Lower leg skin (tissue), 4 donors: ENCODE measurements at regions not wholly inside any gene's neighbourhood (a gene's known extent, or its start where the extent isn't known, plus 50 kb on each side); places are given as distances from the start of the nearest gene placed in this dataset.

ENCODE experiments used
- DNase-seq, 2 donors: peaks; one replicate each; pipeline ENCODE4 v3.0.0-alpha.2; 2019; ENCODE audit warnings: low spot score in 2 of 2
- H3K4me3 ChIP-seq: fragments of 200-600 bp; sonication (generic); 2 replicates; pipeline ENCODE4 v1.5.1; 2017; ENCODE audit warnings: mild to moderate bottlenecking, low read depth; ENCODE audit not compliant: poor library complexity, severe bottlenecking
- CTCF ChIP-seq, 3 donors: fragments of 450-650 bp; IDR thresholded peaks; one replicate each; pipeline ENCODE4 v1.5.1; 2016; ENCODE audit warnings: antibody characterized with exemption in 3 of 3, mild to moderate bottlenecking in 3 of 3, moderate library complexity in 2 of 3
- POLR2A ChIP-seq, 2 donors: fragments of 450-650 bp; IDR thresholded peaks; one replicate each; pipeline ENCODE4 v1.6.1; 2016 to 2017; ENCODE audit warnings: antibody characterized with exemption in 2 of 2, mild to moderate bottlenecking in 1 of 2, moderate library complexity in 1 of 2
- WGBS, 2 donors: methylation state at CpG; one replicate each; pipeline ENCODE4 v1.1.5; 2018; 5-methylcytosine and 5-hydroxymethylcytosine counted together
- intact Hi-C: fragments of 100-400 bp; cut with DNase I; formaldehyde crosslinking; loops from one replicate; pipeline ENCODE4 v1.15.0; 2023; ENCODE audit warnings: low total_unique reads

DNA sequence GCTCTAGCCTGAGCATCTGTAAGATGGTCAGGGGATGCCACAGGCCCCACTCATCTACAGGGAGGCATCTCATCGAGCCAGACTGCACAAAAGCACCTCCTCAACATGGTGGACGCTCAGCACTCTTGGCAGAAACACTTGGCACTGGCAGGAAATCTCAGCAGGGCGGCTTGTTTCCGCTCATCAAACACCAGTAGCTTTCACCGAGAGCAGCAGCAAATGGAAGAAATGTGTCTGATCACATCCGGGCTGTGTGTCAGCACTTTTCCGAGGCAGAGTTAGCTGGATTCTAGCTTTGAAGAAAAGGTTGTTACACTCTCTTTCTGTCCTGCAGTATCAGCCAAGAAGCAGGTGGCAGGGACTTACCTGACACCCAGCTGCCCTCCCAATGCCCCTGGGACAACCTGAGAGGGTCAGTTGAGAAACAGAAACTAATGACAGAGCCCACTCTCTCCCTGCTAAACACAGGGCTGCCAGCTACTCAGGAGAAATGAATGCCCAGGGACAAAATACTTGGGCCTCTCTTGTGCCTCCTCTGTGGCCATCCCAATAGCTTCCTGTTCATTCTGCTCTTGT lies 68.9 kb upstream of the FZD7 start:
- DNase-seq: no peak
- intact Hi-C loops: no loop called here
- TF ChIP-seq CTCF (IDR thresholded peaks at IDR 0.05): no peak
- no peak for TF ChIP-seq POLR2A (IDR thresholded peaks at IDR 0.05)
- WGBS, 2 donors: 57 to 67% methylated on average over 6 to 7 of the region's 7 CpGs
- H3K4me3 ChIP-seq: no peak overlapping the region

- TF ChIP-seq POLR2A (IDR thresholded peaks at IDR 0.05) (no peak), CTCF (IDR thresholded peaks at IDR 0.05) (no peak)
- H3K4me3 ChIP-seq: no peak overlapping the region
- WGBS, 2 donors: 82 to 92% methylated on average over 3 of the region's 3 CpGs
- DNase-seq: no peak
- intact Hi-C loops: no loop called here
Measured at GRCh38 chr2:201965550-201965949, 68.1 kb upstream of the FZD7 start.

DNA sequence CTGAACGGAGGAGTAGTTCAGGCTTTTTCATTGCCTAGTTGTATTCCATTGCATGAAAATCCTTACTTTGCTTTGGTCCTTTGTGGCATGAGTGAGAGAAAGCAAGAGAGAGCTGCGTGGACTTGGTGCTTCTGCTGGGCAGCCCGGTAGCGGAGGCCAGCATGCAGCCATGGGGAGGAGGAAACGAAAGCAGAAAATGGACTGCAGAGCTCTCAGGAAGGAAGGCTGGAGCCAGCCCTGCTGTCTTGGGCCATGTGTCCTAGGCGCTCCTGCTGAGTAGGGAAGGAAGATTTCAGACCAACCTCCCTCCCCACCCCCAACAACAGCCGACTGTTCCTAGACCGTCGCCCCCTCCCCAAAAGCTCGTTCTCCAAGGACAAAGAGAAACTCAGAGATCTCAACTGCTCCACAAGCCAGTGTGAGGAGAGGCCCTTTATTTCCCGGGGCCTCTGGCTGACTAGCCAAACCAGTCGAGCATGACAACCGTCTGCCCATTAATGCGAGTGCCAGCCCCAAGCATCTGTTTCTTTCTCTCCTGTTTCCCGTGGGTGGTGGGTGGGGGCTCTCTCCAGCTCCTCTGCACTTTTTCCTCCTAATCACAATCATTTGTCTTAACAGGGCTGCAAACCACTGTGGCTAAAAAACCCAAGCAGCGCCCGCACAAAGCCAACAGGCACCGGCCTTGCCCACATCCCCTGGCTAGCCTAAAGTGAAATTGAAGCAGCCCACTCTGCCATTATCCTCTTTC lies 66.8 kb upstream of the FZD7 start:
- no peak for DNase-seq
- 53 to 58% methylated on average over 18 of the region's 18 CpGs for WGBS, 2 donors

GRCh38 chr2:201968050-201968449 lies 65.6 kb upstream of the FZD7 start:
- no peak overlapping the region for H3K4me3 ChIP-seq
- TF ChIP-seq POLR2A (IDR thresholded peaks at IDR 0.05) (no peak), CTCF (IDR thresholded peaks at IDR 0.05) (no peak)
- intact Hi-C loops: no loop called here
- DNase-seq: no peak
- WGBS, 2 donors: 89 to 91% methylated on average over 6 of the region's 6 CpGs

More for the DNA sequence above, 66.8 kb upstream of the FZD7 start:
- no peak overlapping the region for H3K4me3 ChIP-seq
- intact Hi-C loops: no loop called here
- TF ChIP-seq POLR2A (IDR thresholded peaks at IDR 0.05) (no peak), CTCF (IDR thresholded peaks at IDR 0.05) (no peak)

DNA sequence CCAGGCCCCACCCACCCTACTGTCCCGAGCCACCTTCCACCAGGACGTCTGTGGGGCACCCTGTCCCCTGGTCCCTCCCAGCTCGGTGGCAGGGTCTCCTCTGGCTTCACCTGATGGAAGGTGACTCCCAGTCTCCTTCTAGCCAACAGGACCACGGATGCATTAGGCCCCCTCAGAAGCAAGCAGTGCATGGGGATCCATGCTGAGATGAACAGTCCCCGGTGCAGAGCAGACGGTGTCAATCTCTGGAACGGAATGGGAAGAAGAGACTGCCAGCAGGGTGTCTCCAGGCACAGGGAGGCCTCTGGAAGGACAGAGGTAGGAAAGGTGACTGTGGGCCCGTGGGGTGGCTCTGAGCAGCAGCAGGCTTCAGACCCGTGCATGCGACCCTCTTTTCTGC lies 65.2 kb upstream of the FZD7 start:
- intact Hi-C loops: no loop called here
- no peak for DNase-seq
- H3K4me3 ChIP-seq: no peak overlapping the region
- 87 to 91% methylated on average over 7 to 10 of the region's 10 CpGs for WGBS, 2 donors
- TF ChIP-seq POLR2A (IDR thresholded peaks at IDR 0.05): no peak
- no peak for TF ChIP-seq CTCF (IDR thresholded peaks at IDR 0.05)
